Endodermal cell (in vitro differentiated cells): ENCODE measurements at regions not wholly inside any gene's neighbourhood (a gene's known extent, or its start where the extent isn't known, plus 50 kb on each side); places are given as distances from the start of the nearest gene placed in this dataset.

ENCODE experiments used
- DNase-seq: peaks from one replicate; pipeline ENCODE4 v3.0.0-alpha.2; 2017
- H3K27ac ChIP-seq: 2 replicates; pipeline ENCODE4 v1.5.1; 2013; ENCODE audit warnings: mild to moderate bottlenecking, low read depth, low read length, moderate library complexity
- H3K27me3 ChIP-seq: 2 replicates; pipeline ENCODE4 v1.6.1; 2013; ENCODE audit warnings: mild to moderate bottlenecking, low read length, moderate library complexity; ENCODE audit not compliant: insufficient read depth, control insufficient read depth, poor library complexity, severe bottlenecking
- H3K36me3 ChIP-seq: 2 replicates; pipeline ENCODE4 v1.7.0; 2013; ENCODE audit warnings: mild to moderate bottlenecking, low read length, moderate library complexity; ENCODE audit not compliant: control insufficient read depth, insufficient read depth
- H3K4me1 ChIP-seq: one replicate; pipeline ENCODE4 v1.7.0; 2013; ENCODE audit warnings: low read length; ENCODE audit not compliant: control insufficient read depth, insufficient read depth
- H3K4me3 ChIP-seq: 2 replicates; pipeline ENCODE4 v1.5.1; 2013; ENCODE audit warnings: mild to moderate bottlenecking, low read length, moderate library complexity
- H3K9ac ChIP-seq: 2 replicates; pipeline ENCODE4 v1.6.1; 2013; ENCODE audit warnings: mild to moderate bottlenecking, low read length, moderate library complexity; ENCODE audit not compliant: poor library complexity, severe bottlenecking; ENCODE audit errors: extremely low read depth
- H3K9me3 ChIP-seq: 2 replicates; pipeline ENCODE4 v1.6.1; 2013; ENCODE audit warnings: mild to moderate bottlenecking, low read length, moderate library complexity; ENCODE audit not compliant: control insufficient read depth
- H3K27ac Mint-ChIP-seq: 2 replicates; pipeline ENCODE4 v1.8.0; 2020; ENCODE audit warnings: mixed read lengths
- H3K27me3 Mint-ChIP-seq: 2 replicates; pipeline ENCODE4 v1.8.0; 2021; ENCODE audit warnings: mild to moderate bottlenecking, mixed read lengths; ENCODE audit not compliant: insufficient read depth
- H3K36me3 Mint-ChIP-seq: 2 replicates; pipeline ENCODE4 v1.8.0; 2020; ENCODE audit warnings: low read depth, mixed read lengths
- H3K4me1 Mint-ChIP-seq: 2 replicates; pipeline ENCODE4 v1.8.0; 2020; ENCODE audit warnings: mixed read lengths
- H3K4me3 Mint-ChIP-seq: 2 replicates; pipeline ENCODE4 v1.8.0; 2020; ENCODE audit warnings: mild to moderate bottlenecking, moderate library complexity, mixed read lengths
- H3K9me3 Mint-ChIP-seq: 2 replicates; pipeline ENCODE4 v1.8.0; 2020; ENCODE audit warnings: mild to moderate bottlenecking, mixed read lengths
- CTCF ChIP-seq: fragments of 200-600 bp; sonication (generic); conservative IDR thresholded peaks from 2 replicates; pipeline ENCODE4 v1.5.0; 2021; ENCODE audit warnings: antibody characterized with exemption, mild to moderate bottlenecking
- WGBS, 2 experiments: methylation state at CpG; one replicate each; pipeline versions ENCODE4 v1.1.5 to v1.1.7; 2013; ENCODE audit warnings: missing lambda C conversion rate in 2 of 2, mixed read lengths in 1 of 2; ENCODE audit not compliant: insufficient coverage in 1 of 2, insufficient read length in 1 of 2; 5-methylcytosine and 5-hydroxymethylcytosine counted together

DNA sequence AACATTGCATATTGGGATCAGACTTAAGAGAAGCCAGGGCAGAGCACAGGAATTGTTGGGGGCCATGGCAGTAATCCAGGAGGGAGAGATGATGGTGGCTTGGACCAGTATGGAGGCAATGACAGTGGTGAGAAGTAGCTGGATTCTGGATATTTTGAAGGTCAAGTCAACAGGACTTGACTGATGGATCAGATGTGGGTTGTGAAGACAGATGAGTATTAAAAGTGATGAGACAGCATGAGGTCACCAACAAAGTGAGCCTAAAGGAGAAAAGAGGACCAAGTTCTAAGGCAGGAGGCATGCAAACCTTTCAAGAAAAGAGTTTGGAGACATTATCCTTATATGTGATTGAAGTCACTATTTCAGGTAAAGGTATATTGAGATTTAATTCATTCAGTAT, 56.6 kb upstream of the TIPARP start:
- peaks cover 18% of the 10 kb centered on the region for H3K4me1 Mint-ChIP-seq
- Histone ChIP-seq H3K4me3 (no peak overlapping the region), H3K27ac (no peak overlapping the region), H3K9ac (no peak overlapping the region), H3K27me3 (no peaks in the 10 kb centered on the region), H3K9me3 (no peaks in the 10 kb centered on the region), H3K36me3 (no peaks in the 10 kb centered on the region), H3K4me1 (peaks cover 7% of the 10 kb centered on the region)
- no peak overlapping the region for H3K4me3 Mint-ChIP-seq
- no peak for TF ChIP-seq CTCF
- no peak overlapping the region for H3K27ac Mint-ChIP-seq
- no peaks in the 10 kb centered on the region for H3K27me3 Mint-ChIP-seq
- H3K36me3 Mint-ChIP-seq, result no peaks in the 10 kb centered on the region
- DNase-seq, result no peak
- no peaks in the 10 kb centered on the region for H3K9me3 Mint-ChIP-seq

DNA sequence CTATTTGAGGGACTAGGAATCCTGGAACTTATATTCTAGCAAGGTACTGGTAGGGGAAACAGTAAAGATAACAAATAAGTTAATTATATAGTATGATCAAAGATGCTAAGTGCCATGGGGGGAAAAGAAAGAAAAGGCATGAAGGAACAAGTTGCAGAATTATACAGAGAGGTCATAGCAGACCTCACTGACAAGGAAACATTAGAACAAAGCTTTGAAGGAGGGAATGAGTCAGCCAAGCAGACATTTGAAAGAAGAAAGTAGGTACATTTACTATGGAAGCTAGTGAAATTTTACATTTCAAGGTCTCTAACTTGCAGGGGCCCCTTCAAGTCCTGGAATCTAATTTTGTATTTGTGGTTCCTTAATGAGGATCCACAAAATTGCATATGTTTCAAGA, 57.2 kb upstream of the TIPARP start:
- Histone ChIP-seq H3K36me3 (no peaks in the 10 kb centered on the region), H3K27me3 (no peaks in the 10 kb centered on the region), H3K9me3 (no peaks in the 10 kb centered on the region), H3K4me3 (no peak overlapping the region), H3K4me1 (peaks cover under 1% of the 10 kb centered on the region), H3K27ac (no peak overlapping the region), H3K9ac (no peak overlapping the region)
- DNase-seq, result no peak
- Mint-ChIP-seq H3K4me1 (peaks cover 16% of the 10 kb centered on the region), H3K36me3 (no peaks in the 10 kb centered on the region), H3K27ac (no peak overlapping the region), H3K4me3 (no peak overlapping the region), H3K9me3 (no peaks in the 10 kb centered on the region), H3K27me3 (no peaks in the 10 kb centered on the region)
- no peak for TF ChIP-seq CTCF

- H3K9ac ChIP-seq, result no peak overlapping the region
- no peak overlapping the region for H3K4me3 Mint-ChIP-seq
- no peaks in the 10 kb centered on the region for H3K9me3 ChIP-seq
- H3K9me3 Mint-ChIP-seq, result no peaks in the 10 kb centered on the region
- WGBS, 2 experiments, result 83% methylated on average over 1 of the region's 1 CpG; no CpG with 5 or more reads in 1 of the 2 experiments
- TF ChIP-seq CTCF, result no peak
- no peak for DNase-seq
- no peaks in the 10 kb centered on the region for H3K27me3 Mint-ChIP-seq
- no peaks in the 10 kb centered on the region for H3K27me3 ChIP-seq
- H3K4me1 ChIP-seq, result no peaks in the 10 kb centered on the region
- no peak overlapping the region for H3K27ac ChIP-seq
- peaks cover 21% of the 10 kb centered on the region for H3K4me1 Mint-ChIP-seq
- no peaks in the 10 kb centered on the region for H3K36me3 ChIP-seq
- H3K4me3 ChIP-seq, result no peak overlapping the region
- no peaks in the 10 kb centered on the region for H3K36me3 Mint-ChIP-seq
- no peak overlapping the region for H3K27ac Mint-ChIP-seq
Observed at GRCh38 chr3:156615592-156616173, 58.7 kb upstream of the TIPARP start.
